NCI-H128 (cell line): ENCODE measurements at regions not wholly inside any gene's neighbourhood (a gene's known extent, or its start where the extent isn't known, plus 50 kb on each side); places are given as distances from the start of the nearest gene placed in this dataset.

Source experiments
- DNase-seq: peaks from one replicate; lab custom pipeline; 2025; ENCODE audit not compliant: unreplicated experiment; lab: John Stamatoyannopoulos, UW

DNA sequence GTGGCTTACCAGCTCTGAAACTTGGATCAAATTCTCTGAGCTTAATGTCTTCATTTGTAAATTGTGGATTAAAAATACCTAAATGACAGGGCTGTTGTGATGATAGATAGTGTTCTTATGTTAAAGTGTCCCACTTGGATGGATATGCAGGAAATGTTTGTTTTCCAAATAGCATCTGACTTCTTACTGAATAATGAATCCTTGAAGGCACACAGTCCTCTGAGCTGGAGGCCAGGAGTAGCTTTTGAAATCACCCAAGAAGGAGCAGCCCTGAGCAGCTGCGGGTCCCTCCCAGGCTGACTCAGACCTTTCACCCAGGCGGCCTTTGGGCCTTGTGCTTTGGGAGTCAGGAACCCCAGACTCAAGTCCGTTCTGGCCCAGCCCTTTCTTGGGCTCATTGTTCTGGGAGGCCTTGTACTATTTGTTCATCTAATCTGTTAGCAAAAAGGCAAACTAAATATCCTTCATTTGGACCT lies 173.0 kb upstream of the GATA6 start:
- DNase-seq, result no peak

DNA sequence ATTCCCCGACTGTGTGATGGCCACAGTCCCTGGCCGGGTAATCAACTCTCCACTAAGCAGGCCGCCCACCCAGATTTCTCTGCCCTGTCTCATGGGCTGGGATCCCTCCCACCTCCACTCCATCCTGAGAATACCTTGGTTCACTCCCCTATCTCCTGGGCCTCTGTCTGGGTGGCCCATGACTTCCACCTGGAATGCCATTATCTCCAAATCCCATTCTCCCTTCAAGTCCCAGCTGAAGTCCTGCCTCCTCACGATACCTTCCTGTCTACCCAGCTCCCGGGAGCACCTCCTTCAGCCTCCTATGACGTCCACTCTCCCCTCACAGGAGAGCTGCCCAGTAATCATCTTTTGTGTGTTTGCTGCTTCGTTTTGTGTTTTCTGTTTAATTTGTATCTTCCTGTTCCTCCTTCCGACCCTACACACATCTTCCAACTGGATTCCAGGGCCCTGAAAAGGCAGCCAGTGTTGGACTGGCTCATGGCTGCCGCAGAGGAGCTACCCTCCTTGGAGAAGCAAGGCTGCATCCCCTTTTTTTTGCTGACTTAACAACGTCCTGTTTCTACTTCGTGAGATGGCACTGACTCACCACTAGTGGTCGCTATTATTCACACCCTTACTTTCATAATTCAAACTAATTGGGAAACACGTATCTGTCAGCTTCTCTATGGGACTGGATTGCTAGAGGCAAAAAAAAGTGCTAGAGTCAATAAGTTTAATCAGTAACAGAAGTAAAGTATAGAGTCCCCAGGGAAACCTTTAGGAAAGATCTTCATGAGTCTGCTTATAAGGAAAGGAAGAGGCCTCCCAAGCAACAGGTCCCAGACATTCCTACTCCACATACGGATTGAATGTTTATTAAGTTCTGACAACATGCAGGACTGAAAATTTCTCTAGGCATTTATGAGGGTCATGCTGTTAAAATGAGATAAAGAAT lies 171.9 kb upstream of the GATA6 start:
- no peak for DNase-seq

DNA sequence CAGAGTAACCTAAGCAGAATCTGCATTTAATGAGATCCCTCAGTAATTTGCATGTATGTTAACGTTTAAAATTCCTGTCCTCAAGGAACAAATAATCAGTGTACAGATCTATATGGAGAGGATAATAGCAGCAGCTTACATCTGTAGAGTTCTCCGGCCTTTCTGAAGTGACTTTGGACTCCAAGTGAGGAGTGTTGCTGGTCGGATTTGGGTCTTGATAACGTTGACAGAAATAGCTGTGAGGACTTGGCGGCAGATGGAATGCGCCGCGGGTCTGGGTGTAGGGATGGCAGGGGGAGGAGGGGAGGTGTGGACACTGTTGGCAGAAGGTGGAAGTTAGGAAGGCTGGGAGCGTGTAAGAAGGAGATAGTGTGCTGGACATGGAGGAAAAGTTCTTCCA lies 170.9 kb upstream of the GATA6 start:
- DNase-seq, result no peak

DNA sequence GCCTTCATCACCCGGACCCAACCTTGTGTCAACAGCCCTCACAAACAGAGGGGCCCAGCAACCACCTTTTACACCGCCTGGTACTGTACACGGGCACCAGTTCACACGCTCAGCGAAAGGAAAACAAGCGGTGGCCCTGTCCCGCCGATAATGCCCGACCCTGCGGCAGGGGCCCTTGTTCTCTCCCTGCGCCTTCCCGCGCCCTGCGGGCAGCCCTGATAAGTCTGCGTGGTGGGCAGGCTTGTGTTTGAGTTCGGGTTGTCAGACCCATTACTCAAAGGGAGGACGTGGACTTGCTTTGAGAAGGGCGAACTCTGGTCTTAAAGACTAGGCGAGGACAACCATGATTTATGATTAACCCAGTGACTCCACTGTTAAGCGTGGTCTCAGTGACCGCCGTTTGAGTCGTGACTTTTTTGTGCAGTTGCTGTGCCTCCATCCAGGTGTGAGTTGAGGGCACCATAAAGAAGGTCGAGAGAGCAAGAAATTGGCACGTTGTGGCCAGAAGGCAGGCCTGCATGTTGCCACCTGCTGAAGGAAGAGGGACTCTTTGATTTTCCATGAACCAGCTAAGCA lies 167.4 kb upstream of the GATA6 start:
- no peak for DNase-seq

DNA sequence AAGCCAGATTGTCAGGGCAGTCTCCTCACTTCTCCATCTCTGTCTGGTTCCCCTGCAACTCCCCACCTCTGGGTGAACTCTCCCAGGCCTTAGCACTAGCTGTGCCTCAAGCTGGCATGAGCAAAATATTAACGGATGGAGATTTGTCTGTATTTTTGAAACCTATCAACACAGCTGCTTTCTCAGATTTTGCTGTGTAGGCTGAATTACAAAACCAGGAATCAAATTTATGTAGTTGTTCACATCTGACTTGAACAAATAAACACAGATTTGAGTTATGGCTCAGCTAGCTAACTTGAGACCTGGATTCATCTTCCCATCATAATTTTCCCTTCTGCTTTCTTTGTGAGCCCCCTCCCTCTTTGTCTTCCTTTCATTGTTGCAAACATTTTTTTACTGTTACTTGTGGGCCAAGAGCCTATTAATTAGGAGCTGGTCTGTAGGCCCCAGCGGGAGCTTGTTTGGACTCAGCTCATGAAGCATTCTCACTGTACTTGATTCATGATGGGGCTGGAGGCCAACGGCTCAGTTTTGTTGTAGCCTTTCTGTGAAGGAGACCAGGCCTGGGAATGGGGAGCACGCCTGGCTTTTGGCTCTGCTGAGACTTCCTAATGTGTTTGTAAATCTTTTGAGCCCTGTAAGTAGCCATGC lies 164.1 kb upstream of the GATA6 start:
- no peak for DNase-seq

DNA sequence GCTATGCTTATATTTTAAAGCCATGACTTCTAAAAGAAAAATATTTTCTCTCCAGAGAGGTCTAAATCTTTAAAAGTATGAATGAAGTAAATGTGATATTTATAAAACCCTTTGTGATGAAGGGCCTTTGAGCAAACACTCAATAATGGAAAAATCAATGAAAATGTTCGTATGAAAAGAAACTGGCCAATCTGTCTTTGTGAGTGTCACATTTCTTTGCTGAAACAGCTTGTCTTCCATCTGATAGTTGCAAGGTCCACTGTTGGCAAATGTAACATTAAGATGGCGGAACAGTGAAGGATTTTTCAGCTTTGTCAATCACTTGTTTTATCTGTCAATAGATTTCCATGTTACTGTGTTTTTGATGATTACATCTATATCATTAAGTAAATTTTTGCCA lies 162.9 kb upstream of the GATA6 start:
- no peak for DNase-seq

DNA sequence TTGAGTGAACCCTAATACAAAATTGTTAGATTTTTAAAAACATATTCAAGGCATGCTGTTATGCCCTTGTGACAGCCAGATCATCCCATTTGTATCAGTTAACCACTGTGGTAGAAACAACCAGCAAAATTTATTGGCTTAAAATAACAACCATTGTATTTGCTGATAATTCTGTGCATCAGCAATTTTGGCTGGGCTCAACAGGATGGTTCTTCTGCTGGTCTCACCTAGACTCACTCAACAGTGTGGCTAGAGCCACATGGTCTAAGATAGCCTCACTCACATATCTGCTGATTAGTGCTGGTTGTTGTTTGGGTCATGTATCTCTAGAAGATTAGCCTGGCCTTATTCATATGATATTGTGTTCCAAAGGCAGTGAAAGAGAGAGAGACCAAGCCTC lies 160.1 kb upstream of the GATA6 start:
- no peak for DNase-seq

DNA sequence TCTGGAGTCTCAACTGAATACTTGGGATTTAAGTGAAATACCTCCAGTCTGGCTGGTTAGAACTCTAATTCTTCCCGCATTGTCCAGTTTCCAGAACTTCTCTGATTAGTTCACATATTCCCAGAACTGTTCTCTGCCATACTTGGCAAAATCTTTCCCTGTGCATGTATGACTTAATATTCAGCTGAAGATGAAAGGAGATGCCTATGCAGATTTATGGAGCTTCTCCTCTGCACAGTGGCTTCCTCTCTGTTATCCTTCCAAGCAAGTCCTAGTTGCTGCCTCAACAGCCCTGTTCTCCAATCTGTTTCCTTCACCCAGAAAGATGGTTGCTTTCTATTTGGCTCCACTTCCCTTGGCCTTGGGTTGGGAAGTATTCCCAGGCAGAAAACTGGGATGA lies 155.4 kb upstream of the GATA6 start:
- no peak for DNase-seq

DNA sequence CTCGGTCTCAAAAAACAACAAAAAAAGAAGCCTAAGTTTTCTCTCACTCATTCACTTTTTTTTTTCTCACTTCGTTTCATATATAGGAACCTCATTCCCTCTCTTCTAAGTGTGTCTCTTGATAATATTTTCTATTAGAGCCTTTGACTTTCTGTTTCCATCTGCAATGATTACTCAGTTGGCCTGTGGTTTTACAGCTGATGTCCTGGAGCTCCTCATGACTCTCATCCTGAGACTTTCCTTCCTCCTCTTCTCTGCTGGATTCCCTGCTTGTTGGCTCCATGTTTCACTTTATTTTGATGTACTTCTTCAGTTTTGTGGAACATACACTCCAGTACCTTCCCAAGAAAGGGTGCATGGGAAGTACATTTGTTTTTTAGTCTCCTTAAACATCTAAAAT lies 154.2 kb upstream of the GATA6 start:
- no peak for DNase-seq

DNA sequence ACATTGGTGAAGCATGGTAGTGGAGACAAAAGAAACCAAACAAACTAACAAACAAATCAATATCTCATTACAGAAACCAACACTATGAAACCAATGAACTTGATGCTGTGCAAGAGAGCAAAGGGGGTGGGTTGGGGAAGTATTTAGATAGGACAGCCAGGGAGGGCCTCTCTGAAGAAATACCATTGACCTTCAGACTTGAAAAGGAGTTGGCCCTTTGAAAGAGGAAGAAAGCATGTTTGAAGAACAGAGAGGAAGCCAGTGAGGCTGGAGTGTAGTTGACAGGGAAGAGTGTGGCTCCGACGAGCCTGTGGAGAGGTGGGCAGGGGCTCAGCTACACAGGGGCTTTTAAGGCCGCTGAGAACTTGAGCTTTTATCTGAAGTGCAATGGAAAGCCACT lies 151.0 kb upstream of the GATA6 start:
- DNase-seq, result no peak

DNA sequence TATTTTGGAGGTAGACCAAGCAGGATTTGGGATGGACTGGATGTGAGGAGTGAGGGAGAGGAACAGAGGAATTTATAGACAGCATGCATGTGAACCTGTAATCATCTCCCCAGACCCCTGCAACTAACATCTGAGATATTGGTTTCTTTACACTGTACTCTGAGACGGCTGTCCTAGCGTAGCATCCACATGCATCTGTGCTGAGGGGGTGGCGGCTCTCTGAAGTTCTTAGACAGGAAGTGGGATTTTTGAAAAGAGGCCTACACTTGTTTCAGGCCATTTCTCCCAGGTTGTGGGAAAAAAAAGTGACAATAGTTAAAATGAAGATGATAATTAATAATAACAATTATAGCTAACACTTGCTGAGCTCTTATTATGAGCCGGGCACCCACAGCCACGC lies 150.2 kb upstream of the GATA6 start:
- no peak for DNase-seq

DNA sequence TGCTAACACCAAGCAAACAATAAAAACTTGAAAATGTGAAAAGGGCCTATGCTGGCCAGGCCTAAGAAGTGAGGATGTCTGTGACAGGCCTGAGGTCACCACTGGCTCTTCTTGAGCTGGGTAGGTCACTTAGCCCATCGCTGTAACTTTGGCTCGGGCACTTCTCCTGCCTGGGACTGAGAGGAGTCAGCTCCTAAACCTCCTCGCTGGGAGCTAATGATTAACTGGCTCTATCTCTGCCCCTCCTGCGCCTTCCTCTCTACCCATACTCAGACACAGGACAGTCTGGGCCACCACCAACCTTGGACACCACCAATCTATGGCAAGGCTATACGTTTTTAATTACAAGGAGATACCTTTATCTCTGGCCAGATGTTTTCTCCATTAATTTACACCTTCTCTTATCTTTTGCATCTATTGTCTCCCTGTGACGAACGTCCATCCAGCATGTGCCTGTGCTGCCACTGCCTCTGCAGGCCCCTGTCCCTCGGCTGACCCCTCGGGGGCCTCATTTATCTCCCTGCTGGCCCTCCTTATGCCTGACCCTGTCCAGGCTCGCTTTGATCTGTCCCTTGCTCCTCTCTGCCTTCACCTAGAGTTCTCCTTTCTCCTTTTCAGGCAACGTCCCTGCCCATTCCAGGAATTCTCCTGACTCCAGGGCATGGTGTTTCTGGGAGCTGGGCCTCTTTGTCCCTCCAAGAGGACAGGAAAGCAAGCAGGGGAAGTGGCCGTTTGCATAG lies 149.1 kb upstream of the GATA6 start:
- no peak for DNase-seq

DNA sequence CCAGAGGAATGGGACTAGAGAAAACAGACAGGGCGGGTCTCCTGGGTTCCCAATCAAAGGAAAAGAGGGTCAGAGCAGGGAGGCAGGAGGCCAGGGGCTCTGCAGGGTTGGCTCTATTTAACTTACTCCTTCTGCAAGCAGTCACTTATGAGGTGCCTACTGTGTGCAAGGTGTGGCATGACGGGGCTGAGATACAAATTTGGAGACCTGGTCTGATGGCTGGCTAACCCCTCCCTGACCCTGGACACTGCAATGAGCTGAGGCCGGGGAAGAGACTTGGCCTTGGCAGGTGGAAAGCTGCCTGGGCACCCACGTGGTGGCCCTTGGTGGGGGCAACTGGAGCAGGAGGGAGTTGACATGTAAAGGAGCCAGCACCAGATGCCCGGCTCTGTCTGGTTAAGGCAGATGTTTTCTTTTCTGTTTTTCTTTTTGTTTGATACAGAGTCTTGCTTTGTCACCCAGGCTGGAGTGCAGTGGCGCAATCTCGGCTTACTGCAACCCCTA lies 148.5 kb upstream of the GATA6 start:
- no peak for DNase-seq

DNA sequence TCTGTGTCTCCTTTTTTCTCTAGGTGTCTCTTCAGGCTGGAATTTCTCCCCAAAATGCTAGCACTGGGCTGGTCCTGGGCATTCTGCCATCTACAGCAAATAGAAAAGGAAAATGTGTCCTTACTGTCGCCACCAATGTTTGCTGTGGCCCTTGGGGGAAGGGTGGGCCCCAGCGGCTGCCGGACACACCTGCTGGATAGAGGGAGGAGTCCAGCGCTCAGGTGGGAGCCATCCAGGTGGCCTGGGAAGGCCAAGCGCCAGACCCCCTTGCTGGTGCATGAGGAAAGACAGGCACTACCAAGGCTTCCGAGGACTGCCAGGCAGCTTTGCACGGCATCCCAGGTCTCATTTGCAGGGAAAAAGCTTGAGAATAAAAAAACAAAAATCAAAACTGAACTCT lies 147.7 kb upstream of the GATA6 start:
- DNase-seq, result no peak

DNA sequence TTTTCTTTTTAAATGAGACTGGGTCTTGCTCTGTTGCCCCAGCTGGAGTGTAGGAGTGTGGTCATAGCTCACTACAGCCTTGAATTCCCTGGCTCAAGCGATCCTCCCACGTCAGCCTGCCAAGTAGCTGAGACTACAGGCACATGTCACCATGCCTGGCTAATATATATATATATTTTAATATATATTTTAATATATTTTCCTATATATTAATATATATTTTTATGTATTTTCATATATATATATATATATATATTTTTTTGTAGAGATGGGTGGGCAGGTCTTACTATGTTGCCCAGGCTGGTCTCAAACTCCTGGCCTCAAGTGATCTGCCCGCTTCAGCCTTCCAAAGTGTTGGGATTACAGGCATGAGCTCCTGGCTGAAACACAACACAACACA lies 144.5 kb upstream of the GATA6 start:
- no peak for DNase-seq

DNA sequence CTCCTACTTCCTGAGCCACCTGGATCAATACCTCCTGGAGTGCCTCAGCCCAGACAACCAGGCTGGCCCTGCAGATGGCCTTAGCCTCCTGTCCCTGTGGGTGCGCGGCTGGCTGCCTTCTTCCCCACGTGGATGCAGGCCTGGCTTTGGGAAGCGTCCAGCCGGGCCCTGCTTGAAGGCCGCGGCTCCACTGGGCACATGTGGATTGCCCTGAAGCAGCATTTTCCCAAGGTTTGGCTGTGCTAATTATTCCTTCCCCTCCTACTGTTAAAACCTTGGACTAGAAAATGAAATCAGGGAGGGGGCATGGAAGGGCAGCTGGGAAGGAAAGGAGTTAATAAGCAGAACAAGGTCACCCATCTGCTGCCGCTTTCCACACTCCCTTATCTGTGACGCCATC lies 143.0 kb upstream of the GATA6 start:
- DNase-seq, result no peak

DNA sequence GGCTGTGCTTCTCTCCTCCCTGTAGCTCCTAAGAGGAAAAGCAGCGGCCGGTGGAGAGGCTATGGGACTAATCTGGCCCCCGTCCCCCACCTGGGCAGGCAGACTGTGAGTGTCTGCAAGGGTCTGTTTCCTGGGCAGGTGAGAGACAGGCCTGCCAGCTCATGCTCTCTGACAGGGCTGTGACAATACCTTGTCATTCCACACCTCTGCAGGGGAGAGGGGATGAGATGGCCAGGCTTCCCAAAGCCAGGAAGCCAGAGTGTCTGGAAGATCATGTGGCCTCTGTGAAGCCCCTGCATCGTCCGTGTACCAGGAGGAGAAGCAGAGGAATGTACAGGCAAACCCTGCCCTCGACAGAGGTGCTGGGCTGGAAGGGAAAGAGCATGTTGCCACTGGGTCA lies 142.5 kb upstream of the GATA6 start:
- DNase-seq, result no peak

DNA sequence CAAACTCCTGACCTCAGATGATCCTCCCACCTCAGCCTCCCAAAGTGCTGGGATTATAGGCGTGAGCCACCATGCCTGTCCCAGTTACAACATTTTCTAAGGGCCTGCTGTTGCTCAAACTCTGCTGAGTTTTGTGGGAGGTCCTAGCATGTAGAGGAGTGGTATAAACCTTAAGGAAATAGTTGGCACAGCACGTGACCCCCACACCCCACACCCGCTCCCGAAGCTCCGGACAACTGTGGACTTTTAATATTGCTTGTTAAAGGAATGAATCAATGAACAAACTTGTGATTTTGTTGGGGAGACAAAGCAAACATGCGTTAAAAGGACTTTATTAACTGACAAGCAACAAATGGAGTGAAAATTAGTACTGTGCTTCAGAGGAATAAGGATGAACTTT lies 137.8 kb upstream of the GATA6 start:
- DNase-seq, result no peak

DNA sequence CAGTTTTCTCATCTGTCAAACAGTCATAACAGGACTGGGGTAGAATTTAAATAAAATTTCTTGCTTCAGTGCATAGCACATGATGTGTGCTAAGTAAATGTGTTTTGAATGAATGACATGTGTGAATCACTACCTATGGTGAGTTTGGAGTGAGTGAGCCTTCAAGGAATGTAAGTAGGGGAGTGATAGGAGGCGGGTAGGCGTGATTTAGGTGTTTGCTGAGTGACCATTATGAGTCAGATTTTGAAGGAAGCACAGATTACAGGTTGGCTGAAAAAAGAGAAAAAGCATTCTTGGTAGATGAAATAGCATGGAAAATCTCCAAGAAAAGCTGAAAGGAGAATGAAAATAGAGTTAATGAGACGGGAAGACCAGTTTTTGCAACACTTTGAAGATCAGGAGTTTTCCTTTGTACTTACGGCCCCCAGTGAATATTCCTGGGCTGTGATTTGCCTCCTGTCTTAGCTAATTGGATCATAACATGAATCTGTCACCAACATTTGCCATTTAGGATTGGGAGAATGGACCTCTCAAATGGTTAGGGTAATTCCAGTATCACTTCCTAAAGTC lies 136.9 kb upstream of the GATA6 start:
- no peak for DNase-seq

DNA sequence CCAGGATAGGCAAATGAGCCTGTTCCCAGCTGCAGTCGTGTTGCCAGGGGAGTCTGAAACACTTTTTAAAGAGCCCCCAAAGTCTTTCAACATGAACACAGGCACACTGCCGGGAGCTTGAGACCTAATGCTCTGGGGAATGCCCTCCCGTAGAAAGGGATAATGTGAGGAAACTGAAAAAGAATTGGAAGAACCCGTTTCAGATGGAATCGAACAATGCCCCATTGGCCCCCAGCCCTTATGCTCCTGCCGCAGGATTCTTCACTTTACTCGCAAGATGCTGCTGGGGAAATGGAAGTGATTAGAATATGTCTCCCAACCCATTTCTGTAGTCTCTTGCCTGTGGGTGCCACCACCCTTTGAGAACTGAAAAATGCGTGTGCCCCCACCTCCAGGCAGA lies 136.3 kb upstream of the GATA6 start:
- no peak for DNase-seq

DNA sequence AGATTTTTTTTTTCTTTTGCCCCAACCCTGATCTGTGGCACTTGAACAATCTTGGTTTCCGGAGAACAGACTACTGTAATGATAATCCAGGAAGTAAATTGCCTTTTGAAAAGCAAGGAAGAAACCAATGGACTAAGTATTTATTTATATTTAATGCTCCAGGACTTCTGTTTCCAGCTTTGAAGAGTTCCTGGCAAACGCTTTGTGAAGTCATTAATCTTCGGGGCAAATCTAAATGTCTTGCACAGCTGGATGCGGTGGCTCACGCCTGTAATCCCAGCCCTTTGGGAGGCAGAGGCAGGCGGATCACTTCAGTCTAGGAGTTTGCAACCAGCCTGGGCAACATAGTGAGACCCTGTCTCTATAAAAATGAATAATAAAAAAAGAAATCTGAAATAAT lies 135.1 kb upstream of the GATA6 start:
- DNase-seq, result no peak
